ENCODE measurements at regions not wholly inside any gene's neighbourhood (a gene's known extent, or its start where the extent isn't known, plus 50 kb on each side); places are given as distances from the start of the nearest gene placed in this dataset.

DNA sequence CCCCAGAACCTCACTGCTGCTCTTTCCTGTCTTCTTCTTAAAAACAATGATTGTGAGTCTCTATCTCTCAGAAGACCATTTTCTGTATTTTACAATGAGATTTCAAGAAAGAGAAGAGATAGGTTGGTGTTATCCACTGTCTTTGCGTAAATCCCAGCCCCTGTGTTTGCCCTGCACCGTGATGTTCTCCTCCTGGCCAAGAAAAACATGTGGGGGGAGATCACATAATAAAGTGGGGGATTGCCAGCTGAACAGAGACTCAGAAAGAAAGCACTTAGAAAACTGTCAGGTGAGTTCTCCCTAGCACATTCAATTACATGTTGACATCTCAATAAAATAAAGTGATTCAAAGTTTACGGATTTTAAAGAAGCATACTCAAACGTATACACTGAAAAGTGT lies 105.0 kb upstream of the PITRM1 start:
- Mint-ChIP-seq H3K9me3 (peaks cover 24% of the 10 kb centered on the region), H3K27me3 (ENCODE audit: low read depth) (peaks cover 15% of the 10 kb centered on the region)
- TF ChIP-seq, protein P1, sequence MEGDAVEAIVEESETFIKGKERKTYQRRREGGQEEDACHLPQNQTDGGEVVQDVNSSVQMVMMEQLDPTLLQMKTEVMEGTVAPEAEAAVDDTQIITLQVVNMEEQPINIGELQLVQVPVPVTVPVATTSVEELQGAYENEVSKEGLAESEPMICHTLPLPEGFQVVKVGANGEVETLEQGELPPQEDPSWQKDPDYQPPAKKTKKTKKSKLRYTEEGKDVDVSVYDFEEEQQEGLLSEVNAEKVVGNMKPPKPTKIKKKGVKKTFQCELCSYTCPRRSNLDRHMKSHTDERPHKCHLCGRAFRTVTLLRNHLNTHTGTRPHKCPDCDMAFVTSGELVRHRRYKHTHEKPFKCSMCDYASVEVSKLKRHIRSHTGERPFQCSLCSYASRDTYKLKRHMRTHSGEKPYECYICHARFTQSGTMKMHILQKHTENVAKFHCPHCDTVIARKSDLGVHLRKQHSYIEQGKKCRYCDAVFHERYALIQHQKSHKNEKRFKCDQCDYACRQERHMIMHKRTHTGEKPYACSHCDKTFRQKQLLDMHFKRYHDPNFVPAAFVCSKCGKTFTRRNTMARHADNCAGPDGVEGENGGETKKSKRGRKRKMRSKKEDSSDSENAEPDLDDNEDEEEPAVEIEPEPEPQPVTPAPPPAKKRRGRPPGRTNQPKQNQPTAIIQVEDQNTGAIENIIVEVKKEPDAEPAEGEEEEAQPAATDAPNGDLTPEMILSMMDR (IDR thresholded peaks at IDR 0.05; ENCODE audit: unreplicated experiment in 3 of 3), result no peak

DNA sequence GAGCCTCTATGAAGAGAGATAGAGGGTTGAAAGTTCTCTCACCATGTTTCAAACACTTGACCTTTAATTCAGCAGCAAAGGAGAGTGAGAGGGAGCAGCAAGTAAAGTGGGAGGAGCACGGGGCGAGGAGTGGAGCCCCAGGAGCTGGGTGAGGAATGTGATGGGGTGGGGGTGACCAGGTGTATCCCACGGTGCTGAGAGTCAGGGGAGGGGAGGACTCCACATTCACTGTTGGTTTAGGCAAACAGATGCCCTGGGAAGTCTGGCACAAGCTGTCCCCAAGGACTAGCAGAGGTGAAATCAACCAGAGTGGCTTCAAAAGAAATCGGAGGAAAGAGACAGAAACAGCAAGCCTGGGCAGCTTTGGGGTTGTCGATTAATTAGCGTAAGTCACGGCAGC lies 101.8 kb upstream of the PITRM1 start:
- Mint-ChIP-seq H3K27ac (no peak overlapping the region), H3K27me3 (ENCODE audit: low read depth) (peaks cover 18% of the 10 kb centered on the region), H3K4me3 (no peak overlapping the region), H3K4me1 (peaks cover 5% of the 10 kb centered on the region), H3K9me3 (peaks cover 24% of the 10 kb centered on the region), H3K36me3 (ENCODE audit: low read depth) (peaks cover 13% of the 10 kb centered on the region)
- TF ChIP-seq, protein P1 (IDR thresholded peaks at IDR 0.05; ENCODE audit: unreplicated experiment in 3 of 3), result no peak

More for the DNA sequence above, 105.0 kb upstream of the PITRM1 start:
- Mint-ChIP-seq H3K36me3 (ENCODE audit: low read depth) (peaks cover 13% of the 10 kb centered on the region), H3K4me1 (peaks cover 10% of the 10 kb centered on the region), H3K27ac (peak overlapping the region in 1 of 3 experiments; percentile 6), H3K4me3 (no peak overlapping the region)

DNA sequence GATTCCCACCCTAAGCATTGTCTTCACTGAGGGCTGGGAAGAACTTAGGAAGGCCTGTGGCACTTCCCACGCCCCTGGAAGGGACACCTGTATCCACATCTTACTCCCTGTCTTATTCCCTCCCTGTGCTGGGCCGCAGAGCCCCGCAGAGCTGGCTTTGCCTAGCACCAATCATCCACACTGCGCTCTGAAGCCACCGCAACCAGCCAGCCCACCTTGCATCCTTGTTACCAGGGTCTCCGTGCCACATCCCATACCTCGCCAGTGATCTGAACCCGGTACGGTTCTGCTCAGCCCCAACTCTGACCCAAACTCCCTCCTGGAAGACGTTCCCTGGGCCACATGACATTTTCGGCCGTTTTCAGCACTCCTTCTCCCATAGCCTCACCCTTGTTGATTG lies 101.4 kb upstream of the PITRM1 start:
- Mint-ChIP-seq H3K36me3 (ENCODE audit: low read depth) (peaks cover 13% of the 10 kb centered on the region), H3K27ac (no peak overlapping the region), H3K4me1 (peaks cover 5% of the 10 kb centered on the region), H3K27me3 (ENCODE audit: low read depth) (peaks cover 18% of the 10 kb centered on the region), H3K9me3 (peaks cover 24% of the 10 kb centered on the region), H3K4me3 (no peak overlapping the region)
- TF ChIP-seq, protein P1 (IDR thresholded peaks at IDR 0.05; ENCODE audit: unreplicated experiment in 3 of 3), result no peak

DNA sequence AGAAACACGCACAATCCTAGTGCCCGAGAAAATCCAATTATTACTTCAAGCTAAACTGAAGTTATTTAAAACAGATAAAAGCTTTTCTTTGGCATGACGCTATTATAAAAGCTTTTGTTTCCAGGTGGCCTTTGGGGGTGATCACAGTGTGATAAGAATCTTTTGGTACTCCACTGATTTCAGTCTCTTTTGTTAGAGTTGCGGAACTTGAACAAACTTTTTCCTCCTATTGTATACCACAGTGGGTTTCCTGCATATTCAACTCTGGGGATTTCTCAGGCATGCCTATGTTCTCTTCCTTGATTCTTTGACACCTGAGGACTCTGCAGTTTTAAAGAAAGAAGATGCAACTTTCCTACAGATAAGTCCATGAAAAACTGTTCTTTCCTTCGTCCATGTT lies 99.7 kb upstream of the PITRM1 start:
- Mint-ChIP-seq H3K9me3 (peaks cover 22% of the 10 kb centered on the region), H3K36me3 (ENCODE audit: low read depth) (peaks cover 11% of the 10 kb centered on the region), H3K4me3 (no peak overlapping the region), H3K4me1 (peaks cover 5% of the 10 kb centered on the region), H3K27ac (no peak overlapping the region), H3K27me3 (ENCODE audit: low read depth) (peaks cover 26% of the 10 kb centered on the region)
- TF ChIP-seq, protein P1 (IDR thresholded peaks at IDR 0.05; ENCODE audit: unreplicated experiment in 3 of 3), result no peak

DNA sequence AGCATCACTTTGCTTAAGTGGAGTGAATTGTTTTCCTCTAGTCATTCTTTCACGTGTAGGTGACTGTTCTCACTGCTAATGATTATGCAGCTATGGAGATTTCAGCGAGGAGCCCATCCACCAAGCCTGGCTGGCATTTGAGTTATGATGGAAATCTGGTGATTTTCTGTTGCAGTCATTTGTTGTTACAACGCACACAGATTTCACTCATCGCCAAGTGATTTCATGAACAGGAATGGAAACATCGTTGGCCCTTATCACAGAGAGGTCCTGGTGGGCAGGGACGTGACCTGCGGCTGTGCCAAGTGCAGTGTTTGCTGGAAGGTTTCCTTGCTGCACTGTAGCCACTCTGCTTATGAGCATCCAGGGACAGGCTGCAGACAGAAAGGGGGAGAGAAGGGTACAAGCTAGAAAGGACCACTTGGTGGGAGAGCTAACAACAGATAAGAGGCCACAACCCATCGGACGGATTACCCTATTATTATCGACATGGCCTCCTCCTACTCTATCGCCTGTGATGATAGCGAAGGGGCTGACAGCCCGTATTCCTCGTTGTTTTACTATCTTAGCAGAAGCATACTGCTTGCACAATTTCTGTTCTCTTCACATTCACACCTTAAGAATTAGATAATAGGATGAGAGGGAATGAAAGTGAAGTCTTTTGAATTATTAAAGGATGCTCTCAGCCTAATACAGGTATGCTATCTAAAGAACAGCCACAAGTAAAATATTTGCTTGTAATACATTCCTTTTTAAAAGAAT lies 99.0 kb upstream of the PITRM1 start:
- TF ChIP-seq, protein P1 (IDR thresholded peaks at IDR 0.05; ENCODE audit: unreplicated experiment in 3 of 3), result no peak
- Mint-ChIP-seq H3K4me1 (peaks cover 5% of the 10 kb centered on the region), H3K27me3 (ENCODE audit: low read depth) (peaks cover 23% of the 10 kb centered on the region), H3K9me3 (peaks cover 17% of the 10 kb centered on the region), H3K4me3 (no peak overlapping the region), H3K36me3 (ENCODE audit: low read depth) (peaks cover 6% of the 10 kb centered on the region), H3K27ac (no peak overlapping the region)
